Lung (tissue), 11 donors: ENCODE measurements at regions not wholly inside any gene's neighbourhood (a gene's known extent, or its start where the extent isn't known, plus 50 kb on each side); places are given as distances from the start of the nearest gene placed in this dataset.

Source experiments
- ATAC-seq: fragments of 200-7000 bp; cut with Tn5 transposase; one replicate; pipeline ENCODE4 v1.9.1; 2020; ENCODE audit warnings: moderate number of reproducible peaks; ENCODE audit not compliant: insufficient read depth, low FRiP score
- DNase-seq, 3 donors: peaks; one replicate each; pipeline ENCODE4 v3.0.0-alpha.2; 2013 to 2017
- H3K27ac ChIP-seq, 2 donors: one replicate each; pipeline ENCODE4 v1.5.1; 2013; ENCODE audit warnings: mild to moderate bottlenecking in 2 of 2, moderate library complexity in 2 of 2, control low read depth in 1 of 2, inconsistent platforms in 1 of 2, low read depth in 1 of 2, low read length in 1 of 2
- H3K27me3 ChIP-seq, 3 donors: one replicate each; pipeline ENCODE4 v1.5.1; 2013; ENCODE audit warnings: low read length in 2 of 3; ENCODE audit not compliant: control insufficient read depth in 3 of 3, insufficient read depth in 3 of 3
- H3K36me3 ChIP-seq, 4 donors: one replicate each; pipeline ENCODE4 v1.5.1; 2013; ENCODE audit warnings: low read length in 4 of 4, mild to moderate bottlenecking in 1 of 4, moderate library complexity in 1 of 4; ENCODE audit not compliant: control insufficient read depth in 4 of 4, insufficient read depth in 4 of 4
- H3K4me1 ChIP-seq, 5 donors: one replicate each; pipeline ENCODE4 v1.5.1; 2013; ENCODE audit warnings: low read length in 5 of 5, mild to moderate bottlenecking in 2 of 5, moderate library complexity in 1 of 5; ENCODE audit not compliant: control insufficient read depth in 5 of 5, insufficient read depth in 5 of 5
- H3K4me3 ChIP-seq: one replicate; pipeline ENCODE4 v1.5.1; 2013; ENCODE audit warnings: mild to moderate bottlenecking, control low read depth, moderate library complexity
- H3K9ac ChIP-seq, 2 donors: one replicate each; pipeline ENCODE4 v1.5.1; 2013; ENCODE audit warnings: low read length in 2 of 2, control low read depth in 1 of 2; ENCODE audit not compliant: insufficient read depth in 1 of 2
- H3K9me3 ChIP-seq, 4 donors: one replicate each; pipeline ENCODE4 v1.5.1; 2013; ENCODE audit warnings: low read length in 3 of 4, mild to moderate bottlenecking in 1 of 4, moderate library complexity in 1 of 4; ENCODE audit not compliant: control insufficient read depth in 4 of 4, insufficient read depth in 3 of 4
- CTCF ChIP-seq: IDR thresholded peaks from 2 replicates; pipeline ENCODE4 v1.5.1; 2012; ENCODE audit warnings: mild to moderate bottlenecking; ENCODE audit errors: control extremely low read depth, extremely low read depth
- WGBS, 2 donors: extraction: QIAGEN DNeasy Blood & Tissue Kit; methylation state at CpG; one replicate each; pipeline ENCODE4 v1.1.7; 2013; 5-methylcytosine and 5-hydroxymethylcytosine counted together
- donor health status: control.
- donor health status: control.
- donor health status: Bipolar disorder and iron deficiency.
- donor health status: healthy.
- donor health status: DM: yes; HTN: yes; CAD: no.

GRCh38 chr6:87897663-87898062 is 150.0 kb upstream of the SPACA1 start:
- no peaks in the 10 kb centered on the region for H3K9me3 ChIP-seq
- DNase-seq (no peak), ATAC-seq (no peak)
- no peak overlapping the region for H3K27ac ChIP-seq
- no peak for TF ChIP-seq CTCF
- no peaks in the 10 kb centered on the region for H3K27me3 ChIP-seq
- no peaks in the 10 kb centered on the region for H3K36me3 ChIP-seq
- H3K9ac ChIP-seq: no peak overlapping the region
- H3K4me3 ChIP-seq: no peak overlapping the region
- 71 to 86% methylated on average over 3 of the region's 3 CpGs for WGBS, 2 donors
- no peaks in the 10 kb centered on the region for H3K4me1 ChIP-seq

GRCh38 chr6:87897013-87897412 is 150.6 kb upstream of the SPACA1 start:
- no peak for DNase-seq
- H3K4me1 ChIP-seq: no peaks in the 10 kb centered on the region
- no peaks in the 10 kb centered on the region for H3K9me3 ChIP-seq
- no peaks in the 10 kb centered on the region for H3K36me3 ChIP-seq
- no peak for TF ChIP-seq CTCF
- H3K4me3 ChIP-seq: no peak overlapping the region
- no peak overlapping the region for H3K9ac ChIP-seq
- no peak for ATAC-seq
- H3K27me3 ChIP-seq: no peaks in the 10 kb centered on the region
- no peak overlapping the region for H3K27ac ChIP-seq

GRCh38 chr6:87887266-87887665 is 160.4 kb upstream of the SPACA1 start:
- no peaks in the 10 kb centered on the region for H3K27me3 ChIP-seq
- H3K9me3 ChIP-seq: no peaks in the 10 kb centered on the region
- H3K4me1 ChIP-seq: no peaks in the 10 kb centered on the region
- DNase-seq (no peak), ATAC-seq (no peak)
- WGBS, 2 donors: 83 to 91% methylated on average over 2 of the region's 2 CpGs
- no peak overlapping the region for H3K4me3 ChIP-seq
- TF ChIP-seq CTCF: no peak
- H3K36me3 ChIP-seq: no peaks in the 10 kb centered on the region
- no peak overlapping the region for H3K9ac ChIP-seq
- H3K27ac ChIP-seq: no peak overlapping the region

- 93 to 94% methylated on average over 1 of the region's 1 CpG for WGBS, 2 donors
- Histone ChIP-seq H3K27me3 (peaks cover 0 to 2% (median 0%) of the 10 kb centered on the region in 3 donors), H3K4me3 (no peak overlapping the region), H3K9ac (no peak overlapping the region), H3K4me1 (no peaks in the 10 kb centered on the region), H3K9me3 (no peaks in the 10 kb centered on the region), H3K27ac (no peak overlapping the region), H3K36me3 (no peaks in the 10 kb centered on the region)
- no peak for TF ChIP-seq CTCF
- no peak for DNase-seq
- no peak for ATAC-seq
Measured at GRCh38 chr6:87884203-87884602, 163.4 kb upstream of the SPACA1 start.
